ENCODE measurements at regions not wholly inside any gene's neighbourhood (a gene's known extent, or its start where the extent isn't known, plus 50 kb on each side); places are given as distances from the start of the nearest gene placed in this dataset.
A peak's percentile ranks its signal among the peaks of the same experiment; 100 is the strongest.

- peak; percentile 59 for DNase-seq (ENCODE audit: low spot score)
Measured at GRCh38 chr20:22851679-22852346, 183.3 kb upstream of the SSTR4 start.

- peak; percentile 22 for DNase-seq (ENCODE audit: low spot score)
Measured at GRCh38 chr20:22861231-22861980, 173.7 kb upstream of the SSTR4 start.

GRCh38 chr20:22861990-22862389 lies 173.1 kb upstream of the SSTR4 start:
- no peak for DNase-seq (ENCODE audit: low spot score)

GRCh38 chr20:22862671-22863230 lies 172.4 kb upstream of the SSTR4 start:
- DNase-seq (ENCODE audit: low spot score) = no peak

- no peak for DNase-seq (ENCODE audit: low spot score)
Measured at GRCh38 chr20:22863826-22864225, 171.3 kb upstream of the SSTR4 start.

- no peak for DNase-seq (ENCODE audit: low spot score)
Measured at GRCh38 chr20:22866812-22867341, 168.2 kb upstream of the SSTR4 start.

GRCh38 chr20:22878166-22878565 lies 156.9 kb upstream of the SSTR4 start:
- DNase-seq (ENCODE audit: low spot score) = no peak

- no peak for DNase-seq (ENCODE audit: low spot score)
Measured at GRCh38 chr20:22880277-22880676, 154.8 kb upstream of the SSTR4 start.

- no peak for DNase-seq (ENCODE audit: low spot score)
Measured at GRCh38 chr20:22887796-22888195, 147.3 kb upstream of the SSTR4 start.

- no peak for DNase-seq (ENCODE audit: low spot score)
Measured at GRCh38 chr20:22890594-22891300, 144.4 kb upstream of the SSTR4 start.

GRCh38 chr20:22901164-22901563 lies 133.9 kb upstream of the SSTR4 start:
- no peak for DNase-seq (ENCODE audit: low spot score)

GRCh38 chr20:22901921-22902320 lies 133.2 kb upstream of the SSTR4 start:
- DNase-seq (ENCODE audit: low spot score) = no peak

- no peak for DNase-seq (ENCODE audit: low spot score)
Measured at GRCh38 chr20:22904386-22904785, 130.7 kb upstream of the SSTR4 start.

GRCh38 chr20:22904905-22905304 lies 130.2 kb upstream of the SSTR4 start:
- no peak for DNase-seq (ENCODE audit: low spot score)

GRCh38 chr20:22905658-22906057 lies 129.5 kb upstream of the SSTR4 start:
- DNase-seq (ENCODE audit: low spot score) = no peak

GRCh38 chr20:22908437-22908836 lies 126.7 kb upstream of the SSTR4 start:
- no peak for DNase-seq (ENCODE audit: low spot score)

- no peak for DNase-seq (ENCODE audit: low spot score)
Measured at GRCh38 chr20:22908944-22909343, 126.2 kb upstream of the SSTR4 start.

GRCh38 chr20:22909436-22909835 lies 125.7 kb upstream of the SSTR4 start:
- no peak for DNase-seq (ENCODE audit: low spot score)

- no peak for DNase-seq (ENCODE audit: low spot score)
Measured at GRCh38 chr20:22910287-22910852, 124.7 kb upstream of the SSTR4 start.

- no peak for DNase-seq (ENCODE audit: low spot score)
Measured at GRCh38 chr20:22914291-22914690, 120.8 kb upstream of the SSTR4 start.

- no peak for DNase-seq (ENCODE audit: low spot score)
Measured at GRCh38 chr20:22915512-22915911, 119.6 kb upstream of the SSTR4 start.

Measured in RKO (cell line).